Neural crest cell (in vitro differentiated cells): ENCODE measurements at regions not wholly inside any gene's neighbourhood (a gene's known extent, or its start where the extent isn't known, plus 50 kb on each side); places are given as distances from the start of the nearest gene placed in this dataset.

Experiments
- DNase-seq: peaks from one replicate; pipeline ENCODE4 v3.0.0; 2021; ENCODE audit warnings: low read depth, mixed read lengths, low spot score
- H3K27ac Mint-ChIP-seq: one replicate; pipeline ENCODE4 v1.8.0; 2021; ENCODE audit warnings: mild to moderate bottlenecking, mixed read lengths; ENCODE audit not compliant: unreplicated experiment
- H3K27me3 Mint-ChIP-seq: 2 replicates; pipeline ENCODE4 v1.8.0; 2021; ENCODE audit warnings: low read depth, mild to moderate bottlenecking, mixed read lengths
- H3K36me3 Mint-ChIP-seq: 2 replicates; pipeline ENCODE4 v1.8.0; 2021; ENCODE audit warnings: low read depth, mild to moderate bottlenecking, mixed read lengths
- H3K4me1 Mint-ChIP-seq: 2 replicates; pipeline ENCODE4 v1.8.0; 2021; ENCODE audit warnings: mixed read lengths
- H3K4me3 Mint-ChIP-seq: one replicate; pipeline ENCODE4 v1.8.0; 2021; ENCODE audit warnings: mild to moderate bottlenecking, mixed read lengths
- H3K9me3 Mint-ChIP-seq: 2 replicates; pipeline ENCODE4 v1.8.0; 2021; ENCODE audit warnings: mixed read lengths
- CTCF ChIP-seq: fragments of 200-600 bp; sonication (generic); conservative IDR thresholded peaks from 2 replicates; pipeline ENCODE4 v1.5.0; 2021; ENCODE audit warnings: antibody characterized with exemption, mild to moderate bottlenecking

DNA sequence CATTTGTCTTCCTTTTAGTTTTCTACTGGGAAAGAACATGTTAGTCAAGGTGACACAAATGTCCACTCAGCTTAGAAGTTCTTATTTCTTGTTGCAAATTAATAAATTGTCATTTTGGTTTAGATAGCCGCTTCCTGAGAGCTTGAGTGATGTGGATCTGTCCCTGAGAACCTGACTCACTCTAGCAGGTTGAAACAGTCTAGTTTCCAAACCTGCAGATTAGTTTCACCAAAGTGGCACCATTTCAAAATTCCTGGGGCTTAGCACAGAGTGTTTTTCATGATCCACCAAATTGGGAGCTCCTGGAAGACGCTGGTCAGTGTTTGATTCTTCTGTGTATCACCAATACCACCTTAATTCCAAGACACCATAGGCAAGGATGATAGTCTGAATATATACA, 119.4 kb upstream of the TSC22D1 start:
- Mint-ChIP-seq H3K36me3 (no peaks in the 10 kb centered on the region), H3K9me3 (peaks cover 2% of the 10 kb centered on the region), H3K27ac (no peak overlapping the region), H3K4me1 (peaks cover 19% of the 10 kb centered on the region), H3K27me3 (peaks cover 2% of the 10 kb centered on the region), H3K4me3 (no peak overlapping the region)
- TF ChIP-seq CTCF, result no peak
- no peak for DNase-seq

DNA sequence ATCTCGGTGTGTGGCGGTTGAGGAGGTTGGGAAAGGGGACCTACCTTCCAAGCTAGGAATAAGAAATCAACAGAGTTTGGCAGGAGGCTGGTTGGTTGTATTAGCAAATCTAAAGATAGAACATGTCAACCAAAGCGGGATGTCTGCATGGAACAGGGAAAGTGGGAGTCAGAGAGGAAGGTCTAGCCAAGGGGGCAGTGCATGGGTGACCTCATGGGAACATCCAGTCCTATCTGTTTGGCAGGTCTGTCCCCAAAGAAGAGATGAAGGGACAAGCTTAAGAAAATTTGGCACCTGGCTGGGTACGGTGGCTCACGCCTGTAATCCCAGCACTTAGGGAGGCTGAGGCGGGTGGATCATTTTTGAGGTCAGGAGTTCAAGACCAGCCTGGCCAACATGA, 118.7 kb upstream of the TSC22D1 start:
- Mint-ChIP-seq H3K9me3 (no peaks in the 10 kb centered on the region), H3K27ac (no peak overlapping the region), H3K4me1 (peaks cover 19% of the 10 kb centered on the region), H3K4me3 (no peak overlapping the region), H3K27me3 (peaks cover 2% of the 10 kb centered on the region), H3K36me3 (no peaks in the 10 kb centered on the region)
- TF ChIP-seq CTCF, result no peak
- no peak for DNase-seq

- TF ChIP-seq CTCF, result no peak
- Mint-ChIP-seq H3K36me3 (no peaks in the 10 kb centered on the region), H3K27ac (no peak overlapping the region), H3K27me3 (peaks cover 2% of the 10 kb centered on the region), H3K4me1 (peaks cover 19% of the 10 kb centered on the region), H3K4me3 (no peak overlapping the region), H3K9me3 (no peaks in the 10 kb centered on the region)
- no peak for DNase-seq
Measured at GRCh38 chr13:44694291-44694690, 118.2 kb upstream of the TSC22D1 start.

DNA sequence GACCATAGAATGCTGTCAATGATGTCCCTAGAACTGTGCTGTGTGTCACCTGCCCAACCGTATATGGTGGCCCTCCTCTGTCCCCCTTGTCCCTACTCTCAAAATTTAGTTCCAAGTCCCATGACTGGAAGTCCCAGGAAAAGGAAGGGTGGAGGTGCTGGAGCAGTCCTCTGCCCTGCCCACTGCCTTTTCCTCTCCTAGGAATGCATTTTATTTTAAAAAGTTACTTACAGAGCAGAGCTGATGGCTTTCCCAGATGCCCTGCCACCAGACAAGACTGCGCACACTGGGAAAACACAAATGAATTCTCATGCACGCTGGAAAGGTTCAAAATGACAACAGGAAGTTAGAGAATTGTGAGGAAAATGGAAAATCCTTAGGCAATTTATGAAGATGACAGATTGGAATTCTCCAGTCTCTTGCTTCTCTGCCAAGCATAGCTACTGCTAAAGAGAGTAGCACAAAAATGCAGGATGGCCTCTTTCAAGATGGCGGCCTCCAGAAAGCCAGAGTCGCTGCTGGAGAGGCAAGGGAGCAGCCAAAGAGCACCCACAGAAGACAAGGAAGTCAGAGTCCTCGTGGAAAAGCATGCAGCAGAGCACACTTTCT, 117.1 kb upstream of the TSC22D1 start:
- no peak for TF ChIP-seq CTCF
- no peak for DNase-seq
- H3K4me1 Mint-ChIP-seq, result peaks cover 12% of the 10 kb centered on the region
- H3K36me3 Mint-ChIP-seq, result no peaks in the 10 kb centered on the region
- H3K4me3 Mint-ChIP-seq, result no peak overlapping the region
- H3K9me3 Mint-ChIP-seq, result no peaks in the 10 kb centered on the region
- no peak overlapping the region for H3K27ac Mint-ChIP-seq
- peaks cover 2% of the 10 kb centered on the region for H3K27me3 Mint-ChIP-seq

DNA sequence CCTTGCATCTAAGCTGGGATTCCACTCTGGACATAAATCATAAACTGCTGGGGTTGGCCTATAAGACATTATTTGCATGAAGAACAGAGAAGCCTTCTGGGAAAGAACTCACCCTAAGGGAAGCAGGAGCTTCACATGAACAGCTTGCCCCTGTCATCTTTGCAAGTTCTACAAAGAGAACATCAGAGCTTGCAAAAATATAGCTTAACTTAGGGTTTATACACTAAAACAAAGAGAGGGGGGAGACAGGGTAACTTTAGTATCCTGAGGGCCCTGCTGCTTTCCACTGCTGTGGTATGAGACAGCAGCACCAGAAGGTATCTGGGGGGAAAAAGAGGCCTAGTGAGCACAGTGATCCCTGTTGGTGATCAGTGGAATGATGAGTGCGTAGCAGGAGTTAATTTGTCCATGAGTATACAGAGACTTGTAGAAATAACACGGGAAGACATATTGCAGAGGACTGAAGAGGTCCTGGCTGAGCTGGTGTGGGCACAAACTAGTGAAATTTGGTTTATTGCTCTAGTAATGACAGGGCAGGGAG, 116.1 kb upstream of the TSC22D1 start:
- Mint-ChIP-seq H3K27me3 (peaks cover 2% of the 10 kb centered on the region), H3K4me1 (peaks cover 5% of the 10 kb centered on the region), H3K9me3 (no peaks in the 10 kb centered on the region), H3K4me3 (no peak overlapping the region), H3K27ac (no peak overlapping the region), H3K36me3 (no peaks in the 10 kb centered on the region)
- no peak for TF ChIP-seq CTCF
- no peak for DNase-seq
